GM18517 (cell line): ENCODE measurements at regions not wholly inside any gene's neighbourhood (a gene's known extent, or its start where the extent isn't known, plus 50 kb on each side); places are given as distances from the start of the nearest gene placed in this dataset.

Experiments
- ATAC-seq: cut with Tn5 transposase; IDR thresholded peaks from one replicate; pipeline ENCODE4 v1.9.1; 2021; ENCODE audit warnings: mild to moderate bottlenecking, moderate library complexity; ENCODE audit not compliant: unreplicated experiment

- ATAC-seq, result no peak
Observed at GRCh38 chr1:55673416-55673815, 458.3 kb upstream of the USP24 start.

GRCh38 chr1:55670331-55671082, 455.3 kb upstream of the USP24 start:
- no peak for ATAC-seq

GRCh38 chr1:55669293-55669692, 454.1 kb upstream of the USP24 start:
- ATAC-seq, result no peak

- no peak for ATAC-seq
Observed at GRCh38 chr1:55662875-55663274, 447.7 kb upstream of the USP24 start.

DNA sequence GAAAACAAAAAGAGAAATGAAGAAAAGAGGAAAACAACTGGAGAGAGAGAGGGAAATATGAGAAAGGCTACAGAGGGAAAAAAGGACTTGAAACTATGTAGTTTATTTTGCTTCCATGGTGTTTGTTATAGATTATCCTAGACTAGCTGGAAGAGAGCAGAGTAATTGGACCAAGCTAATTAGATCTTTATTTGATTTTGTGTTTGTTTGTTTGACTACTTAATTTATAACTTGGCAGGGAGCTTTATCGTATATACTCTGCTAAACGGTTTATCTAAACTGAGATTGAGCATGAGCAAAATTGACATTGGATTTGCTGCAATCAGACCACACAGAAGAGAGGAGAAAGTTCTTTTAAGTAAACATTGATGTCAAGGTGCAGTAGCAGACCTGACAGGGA, 443.8 kb upstream of the USP24 start:
- ATAC-seq, result no peak

GRCh38 chr1:55654750-55655149, 439.6 kb upstream of the USP24 start:
- ATAC-seq, result no peak

GRCh38 chr1:55654171-55654570, 439.0 kb upstream of the USP24 start:
- ATAC-seq, result no peak

GRCh38 chr1:55650444-55650843, 435.3 kb upstream of the USP24 start:
- ATAC-seq, result no peak

DNA sequence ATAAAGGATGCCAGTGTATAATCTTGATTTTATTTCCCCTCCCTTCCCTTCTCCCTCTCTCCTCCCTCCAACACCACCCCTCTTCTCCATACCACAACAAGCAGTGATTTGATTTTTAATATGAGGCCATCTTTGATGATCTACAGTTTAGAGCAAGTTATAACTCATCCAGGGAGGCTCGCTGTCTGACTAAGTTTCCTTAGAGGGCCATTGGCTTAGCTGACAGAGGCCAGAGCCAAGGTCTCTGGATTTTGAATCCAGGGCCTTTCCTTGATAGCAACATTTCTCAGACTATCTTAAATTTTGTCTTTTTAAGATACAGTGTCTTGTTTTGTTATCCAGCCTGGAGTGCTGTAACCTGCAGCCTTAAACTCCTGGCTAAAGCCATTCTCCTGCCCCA, 431.0 kb upstream of the USP24 start:
- no peak for ATAC-seq

- no peak for ATAC-seq
Observed at GRCh38 chr1:55645270-55645669, 430.1 kb upstream of the USP24 start.

DNA sequence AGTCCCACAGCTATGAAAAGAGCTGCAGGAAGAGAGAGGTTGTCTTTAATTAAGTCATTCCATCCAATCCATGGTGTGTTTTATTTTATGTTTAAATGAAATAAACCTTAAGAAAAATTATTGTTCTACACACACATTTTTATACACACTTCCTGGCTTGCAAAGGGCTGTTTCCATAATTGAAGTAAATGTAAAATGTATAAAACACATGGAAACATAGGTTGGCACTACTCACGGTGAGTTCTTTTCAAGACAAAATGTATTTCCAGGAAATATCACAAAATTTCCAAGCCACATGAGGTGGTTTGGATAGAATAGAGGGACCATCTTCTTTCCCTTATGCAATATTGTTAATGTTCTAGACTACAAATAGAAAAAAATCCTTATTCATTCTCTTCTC, 426.8 kb upstream of the USP24 start:
- ATAC-seq, result no peak

- no peak for ATAC-seq
Observed at GRCh38 chr1:55640708-55641473, 425.7 kb upstream of the USP24 start.

DNA sequence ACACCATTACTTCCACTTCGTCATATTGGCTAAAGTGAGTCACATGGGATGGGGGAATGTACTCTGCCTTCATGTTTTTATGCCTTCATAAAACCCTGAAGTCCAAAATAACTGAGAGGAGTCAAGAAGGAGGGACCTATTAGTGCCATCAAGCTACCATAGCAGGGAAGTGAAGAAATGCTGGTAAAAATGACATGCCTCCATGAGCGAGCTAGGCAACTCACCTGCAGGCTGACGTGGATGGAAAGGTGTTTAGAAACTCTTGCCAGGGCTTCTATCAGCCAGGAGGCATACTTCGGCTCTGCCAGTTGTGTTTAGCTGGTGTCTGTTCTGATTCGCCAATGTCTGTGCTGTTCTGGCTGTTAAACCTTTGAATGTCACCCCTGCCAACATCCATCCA, 424.4 kb upstream of the USP24 start:
- ATAC-seq, result no peak

DNA sequence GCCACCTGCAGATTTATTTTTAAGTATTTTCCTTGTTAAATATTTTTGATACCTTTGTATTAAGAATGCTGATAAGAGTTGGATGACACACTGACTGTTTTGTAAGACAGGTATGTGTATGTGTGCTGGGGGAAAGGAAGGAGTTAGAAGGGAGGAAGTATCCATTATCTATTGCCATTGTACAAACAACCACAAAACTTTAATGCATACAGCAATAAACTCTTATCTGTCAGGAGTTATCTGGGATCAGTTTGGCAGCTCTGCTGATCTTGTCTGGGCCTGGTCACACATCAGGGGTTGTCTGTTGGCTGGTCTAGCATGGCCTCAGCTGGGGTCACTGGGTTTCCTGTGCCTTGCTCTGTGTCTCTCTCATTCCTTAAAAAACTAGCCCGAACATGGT, 423.9 kb upstream of the USP24 start:
- ATAC-seq, result no peak

DNA sequence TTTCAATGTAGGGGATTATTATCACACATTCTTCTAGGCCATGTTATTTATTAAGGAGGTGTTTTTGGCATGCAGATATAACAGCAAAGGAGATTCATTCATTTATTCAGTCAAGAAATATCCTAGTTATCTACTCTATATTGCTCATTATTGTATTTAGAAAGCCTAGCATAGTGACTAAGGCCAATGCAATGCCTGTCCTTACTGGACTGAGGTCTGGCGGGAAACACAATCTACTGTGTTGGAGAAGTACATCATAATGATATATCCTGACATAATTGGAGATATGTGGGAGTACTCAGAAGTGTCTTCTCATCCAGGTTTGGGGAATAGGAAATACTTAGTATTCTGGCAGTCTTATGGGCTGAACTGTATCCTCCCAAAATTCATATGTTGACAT, 421.5 kb upstream of the USP24 start:
- ATAC-seq, result no peak

- ATAC-seq, result no peak
Observed at GRCh38 chr1:55635856-55636255, 420.7 kb upstream of the USP24 start.

DNA sequence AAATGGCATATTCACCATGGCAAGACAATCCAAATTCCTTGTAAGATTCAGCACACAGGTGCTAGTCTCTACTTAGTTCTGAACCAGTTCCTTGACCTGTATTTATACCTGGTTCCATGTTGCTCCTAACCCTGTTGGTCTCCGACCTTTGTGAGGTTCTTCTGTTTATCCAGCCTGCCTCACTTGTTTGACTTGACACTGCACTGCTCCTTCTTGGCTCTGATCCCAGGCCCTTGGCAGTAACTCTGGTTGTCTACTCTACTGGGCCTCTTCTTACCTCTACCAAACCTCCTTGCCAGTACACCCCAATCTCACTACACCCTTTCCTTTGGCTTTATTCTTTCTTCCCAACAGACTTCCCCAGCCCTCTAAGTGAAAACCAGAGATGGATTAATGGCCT, 419.4 kb upstream of the USP24 start:
- ATAC-seq, result no peak

GRCh38 chr1:55632906-55633305, 417.7 kb upstream of the USP24 start:
- no peak for ATAC-seq

DNA sequence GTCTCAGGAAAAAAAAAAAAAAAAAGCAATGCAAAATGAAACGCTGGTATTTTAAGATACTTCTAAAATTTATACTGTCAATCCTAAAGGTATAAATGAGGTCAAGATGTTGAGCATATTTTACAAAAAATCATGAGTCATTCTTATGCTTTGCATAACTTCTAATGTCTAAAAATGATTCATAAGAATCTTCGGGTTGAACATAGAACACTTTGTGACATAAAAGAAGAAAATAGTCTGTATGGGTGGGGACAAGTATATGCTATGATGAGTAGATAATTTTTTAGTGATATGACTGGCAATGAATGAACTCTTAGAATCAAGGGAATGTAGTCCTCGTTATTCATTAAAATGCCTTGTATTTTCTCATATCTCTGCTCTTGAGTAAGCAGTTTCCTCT, 416.9 kb upstream of the USP24 start:
- ATAC-seq, result no peak

DNA sequence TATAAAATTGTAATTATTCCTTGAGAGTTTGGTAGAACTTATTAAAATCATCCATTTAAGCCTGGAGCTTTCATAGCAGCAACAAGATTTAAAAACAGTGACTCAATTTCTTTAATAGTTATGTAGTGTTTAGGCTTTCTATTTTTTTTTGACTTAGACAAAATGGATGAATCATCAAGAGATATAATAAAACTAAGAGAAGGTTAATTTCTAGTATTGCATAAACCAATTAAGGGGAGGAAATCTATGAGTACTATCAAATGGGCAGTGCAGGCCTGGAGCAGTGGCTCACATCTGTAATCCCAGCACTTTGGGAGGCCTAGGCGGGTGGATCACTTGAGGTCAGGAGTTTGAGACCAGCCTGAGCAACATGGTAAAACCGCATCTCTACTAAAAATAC, 416.3 kb upstream of the USP24 start:
- ATAC-seq, result no peak

DNA sequence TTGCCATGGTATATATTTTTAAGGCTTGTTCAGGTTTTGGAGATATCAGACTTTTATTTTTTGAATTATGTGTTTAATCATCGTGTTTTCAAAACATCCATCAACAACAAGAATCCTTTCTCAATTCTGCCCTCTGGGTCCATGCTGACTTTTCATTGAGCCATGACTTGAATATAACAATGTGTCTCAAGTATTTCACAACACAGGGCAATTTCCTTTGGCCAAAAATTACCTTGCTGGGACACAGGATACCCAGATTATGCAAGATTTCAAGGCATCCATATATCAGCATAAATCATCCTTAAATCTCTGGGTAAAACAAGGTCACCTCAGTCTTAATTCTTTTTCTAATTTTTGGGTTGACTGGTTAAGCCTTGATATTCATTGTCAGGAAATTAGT, 411.2 kb upstream of the USP24 start:
- ATAC-seq, result no peak

DNA sequence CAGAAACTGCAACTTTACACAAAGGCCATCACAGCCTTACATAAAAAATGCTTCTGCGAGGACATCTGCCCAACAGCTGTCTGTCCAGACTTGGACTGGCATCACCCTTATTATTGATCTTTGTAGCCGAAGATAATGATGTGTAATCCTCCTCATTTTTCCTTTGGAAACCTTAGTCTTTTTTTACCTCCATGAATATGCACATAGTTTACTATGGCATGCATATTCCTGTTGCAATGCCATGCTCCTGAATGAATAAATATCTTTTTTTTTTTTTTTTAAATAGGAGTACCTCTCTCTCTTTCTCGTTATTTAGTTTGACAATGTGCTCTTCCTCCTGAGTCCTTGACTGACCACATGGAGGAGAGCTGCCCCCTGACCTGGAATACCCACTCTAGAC, 409.6 kb upstream of the USP24 start:
- ATAC-seq, result no peak

GRCh38 chr1:55623311-55623710, 408.1 kb upstream of the USP24 start:
- no peak for ATAC-seq
